Bone marrow (tissue), 2 donors: ENCODE measurements at regions not wholly inside any gene's neighbourhood (a gene's known extent, or its start where the extent isn't known, plus 50 kb on each side); places are given as distances from the start of the nearest gene placed in this dataset.
"Not testable (repeated sequence)": the region's sequence is repeated elsewhere in the genome, so short reads cannot be mapped to it uniquely, and the experiment has no call there.

Experiments
- DNase-seq, 2 donors: peaks; one replicate each; lab custom pipeline; 2025; lab: John Stamatoyannopoulos, UW

- DNase-seq = no peak
Measured at GRCh38 chrY:13756615-13757014, 52.9 kb downstream of the TMSB4Y start.

DNA sequence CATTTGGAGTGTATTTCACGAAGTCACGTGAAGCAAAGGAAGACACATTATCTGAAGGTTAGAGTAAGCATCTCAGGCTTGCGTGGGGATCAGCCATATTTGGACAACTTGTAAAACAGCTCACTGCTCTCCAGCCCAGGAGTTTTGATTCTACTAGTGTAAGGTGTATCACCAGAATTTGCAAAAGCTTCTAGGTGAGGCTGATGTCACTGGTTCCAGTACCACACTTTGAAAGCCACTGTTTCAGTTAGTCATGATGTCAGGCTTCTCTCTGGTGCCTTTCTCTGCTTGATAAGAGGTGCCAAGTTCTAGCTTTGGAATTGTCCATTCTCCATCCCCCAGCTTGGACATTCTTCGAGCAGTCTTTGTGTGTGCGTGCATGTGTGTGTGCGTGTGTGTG is 62.3 kb downstream of the TMSB4Y start:
- no peak for DNase-seq

DNA sequence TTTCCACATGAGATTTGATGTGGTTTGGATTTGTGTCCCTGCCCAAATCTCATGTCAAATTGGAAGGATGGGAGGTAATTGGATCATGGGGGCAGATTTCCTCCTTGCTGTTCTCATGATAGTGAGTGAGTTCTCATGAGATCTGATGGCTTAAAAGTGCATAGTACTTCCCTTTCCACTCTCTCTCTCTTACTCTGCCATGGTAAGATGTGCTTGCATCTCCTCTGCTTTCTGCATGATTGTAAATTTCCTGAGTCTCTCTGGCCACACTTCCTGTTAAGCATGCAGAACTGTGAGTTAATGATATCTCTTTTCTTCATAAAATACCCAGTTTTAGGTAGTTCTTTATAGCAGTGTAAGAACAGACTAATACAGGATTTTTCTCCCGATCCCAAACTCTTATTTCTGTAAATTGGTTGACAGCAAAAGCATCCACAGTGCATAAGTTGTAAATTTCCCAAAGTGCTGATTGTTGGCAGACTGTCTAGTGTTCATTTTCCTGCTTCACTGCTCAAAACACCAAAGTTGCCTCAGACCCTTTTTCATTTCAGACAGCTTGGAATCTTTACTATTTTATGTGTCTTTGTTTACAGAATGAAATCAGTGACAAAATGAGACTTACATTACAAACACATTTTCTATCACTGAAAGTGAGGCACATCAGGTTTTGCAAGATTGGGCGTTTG is 86.6 kb downstream of the TMSB4Y start:
- DNase-seq = no peak

- no peak for DNase-seq
Measured at GRCh38 chrY:13795067-13795466, 91.4 kb downstream of the TMSB4Y start.

DNA sequence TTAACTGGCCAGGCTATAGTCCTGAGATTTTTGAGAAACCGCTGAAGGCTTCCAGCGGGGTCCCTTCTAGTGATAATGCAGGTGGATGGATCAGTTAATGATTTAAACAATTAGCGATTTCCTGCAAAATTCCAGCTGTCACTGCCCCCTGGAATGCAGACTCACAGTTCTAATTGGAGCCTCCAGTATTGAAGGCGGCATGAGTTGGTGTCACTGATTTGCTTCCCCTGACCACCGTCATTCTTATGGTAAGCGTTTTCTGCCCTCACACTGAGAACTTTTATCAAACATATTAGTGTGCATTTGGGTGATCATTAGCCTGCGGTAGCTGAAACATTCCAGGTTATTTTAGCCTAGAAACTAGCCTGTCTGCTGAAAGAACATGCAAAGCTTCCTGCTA is 99.1 kb downstream of the TMSB4Y start:
- DNase-seq = no peak

GRCh38 chrY:13803424-13803823 is 99.7 kb downstream of the TMSB4Y start:
- no peak for DNase-seq

DNA sequence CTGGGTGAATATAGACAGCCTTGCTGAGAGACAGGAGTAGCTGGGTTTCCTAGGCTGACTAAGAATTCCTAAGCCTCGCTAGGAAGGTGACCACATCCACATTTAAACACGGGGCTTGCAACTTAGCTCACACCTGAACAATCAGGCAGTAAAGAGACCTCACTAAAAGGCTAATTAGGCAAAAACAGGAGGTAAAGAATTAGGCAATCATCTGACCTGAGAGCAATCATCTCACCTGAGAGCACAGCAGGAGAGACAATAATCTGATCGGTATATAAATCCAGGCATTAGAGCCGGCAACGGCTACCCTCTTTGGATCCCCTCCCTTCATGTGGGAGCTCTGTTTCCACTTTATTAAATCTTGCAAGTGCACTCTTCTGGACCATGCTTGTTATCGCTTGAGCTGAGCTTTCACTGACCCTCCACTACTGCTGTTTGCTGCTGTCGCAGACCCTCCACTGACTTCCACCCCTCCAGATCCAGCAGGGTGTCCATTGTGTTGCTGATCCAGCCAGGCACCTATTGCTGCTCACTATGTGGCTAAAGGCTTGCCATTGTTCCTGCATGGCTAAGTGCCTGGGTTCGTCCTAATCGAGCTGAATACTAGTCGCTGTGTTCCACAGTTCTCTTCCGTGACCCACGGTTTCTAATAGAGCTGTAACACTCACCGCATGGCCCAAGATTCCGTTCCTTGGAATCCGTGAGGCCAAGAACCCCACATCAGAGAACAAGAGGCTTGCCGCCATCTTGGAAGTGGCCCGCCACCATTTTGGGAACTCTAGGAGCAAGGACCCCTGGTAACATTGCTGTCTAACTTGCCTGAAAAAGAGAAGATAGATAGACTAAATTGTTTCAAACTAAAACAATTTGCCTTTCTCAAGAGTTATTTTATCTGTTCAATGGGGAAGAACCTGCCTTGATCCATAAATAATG is 100.7 kb downstream of the TMSB4Y start:
- no peak for DNase-seq

GRCh38 chrY:13805057-13805735 is 101.5 kb downstream of the TMSB4Y start:
- DNase-seq = peak in 1 of 2 donors; percentile 2

GRCh38 chrY:13805736-13806067 is 102.0 kb downstream of the TMSB4Y start:
- no peak for DNase-seq

GRCh38 chrY:13830089-13830488 is 126.4 kb downstream of the TMSB4Y start:
- no peak for DNase-seq

DNA sequence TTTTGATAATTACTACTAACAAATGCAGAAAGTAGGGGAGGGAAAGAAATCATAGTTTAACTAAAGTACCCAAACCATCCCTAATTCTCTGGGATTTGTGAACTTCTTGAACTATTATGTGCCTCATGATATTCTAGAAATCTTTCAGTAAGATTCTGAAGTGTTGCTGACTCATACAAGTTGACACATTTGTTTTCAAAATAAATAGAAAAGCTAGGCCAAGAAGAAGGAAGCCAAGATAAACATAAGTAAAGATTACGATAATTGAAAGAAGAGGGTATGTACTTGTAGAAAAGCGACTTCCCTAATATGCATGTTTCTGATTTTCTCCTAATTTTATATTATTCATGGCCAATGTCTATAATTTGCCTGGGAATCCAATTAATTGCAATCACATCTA is 140.7 kb downstream of the TMSB4Y start:
- DNase-seq = no peak

GRCh38 chrY:13845276-13845675 is 141.0 kb downstream of the VCY start:
- no peak for DNase-seq

DNA sequence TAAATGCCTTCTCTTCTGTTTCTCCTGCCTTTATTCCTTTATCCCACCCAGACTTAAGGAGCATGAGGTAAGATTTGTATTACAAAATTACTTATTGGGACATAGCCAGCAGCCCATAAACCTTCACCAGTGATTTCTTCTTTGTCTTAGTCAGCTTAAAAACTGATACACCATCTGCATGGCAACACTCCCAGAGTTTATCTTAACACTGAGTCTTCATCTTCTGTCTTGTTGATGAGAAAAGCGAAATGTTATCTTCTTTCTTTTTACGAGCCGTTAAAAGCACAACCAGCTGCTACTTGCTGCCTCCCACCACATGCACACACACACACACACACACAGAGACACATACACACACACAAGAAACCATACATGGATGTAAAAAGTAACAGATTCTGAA is 116.7 kb downstream of the VCY start:
- DNase-seq = no peak

GRCh38 chrY:13871426-13871825 is 114.8 kb downstream of the VCY start:
- DNase-seq = no peak

DNA sequence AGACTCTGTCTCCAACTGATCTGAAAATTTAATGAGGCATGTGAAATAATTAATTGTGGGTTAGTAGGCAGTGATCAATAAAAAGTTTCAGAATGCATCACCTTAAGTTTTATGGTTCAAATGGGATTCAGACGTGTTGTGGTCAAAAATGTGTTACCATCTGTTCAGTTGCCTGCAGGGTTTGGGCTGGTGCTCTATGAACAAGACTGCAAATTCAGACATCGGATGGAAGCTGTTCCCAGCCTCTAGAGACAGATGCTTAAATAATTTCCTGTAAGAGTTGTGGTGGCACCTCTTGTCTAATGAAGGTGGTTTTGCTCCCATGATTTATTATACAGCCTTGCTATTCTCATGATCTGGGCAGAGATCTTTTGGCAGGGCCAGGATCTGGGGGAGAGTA is 113.6 kb downstream of the VCY start:
- DNase-seq = no peak

GRCh38 chrY:13878506-13878905 is 107.8 kb downstream of the VCY start:
- no peak for DNase-seq

DNA sequence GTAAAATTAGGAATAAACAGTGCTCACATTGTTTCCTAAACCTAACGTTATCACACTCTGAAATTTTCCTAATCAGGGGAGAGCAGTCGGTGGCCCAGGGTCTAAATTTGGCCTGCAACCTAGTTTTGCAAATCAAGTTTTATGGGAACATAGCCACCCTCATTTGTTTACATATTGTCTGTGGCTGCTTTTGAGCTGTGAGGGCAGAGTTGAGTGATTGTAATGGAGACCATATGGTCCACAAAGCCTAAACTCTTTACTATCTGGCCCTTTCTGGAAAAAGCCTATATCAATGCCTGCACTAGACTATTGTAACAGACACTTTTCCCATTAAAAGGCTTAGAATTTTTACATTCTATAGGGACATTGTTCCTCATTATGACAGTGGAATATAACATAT is 105.2 kb downstream of the VCY start:
- no peak for DNase-seq

DNA sequence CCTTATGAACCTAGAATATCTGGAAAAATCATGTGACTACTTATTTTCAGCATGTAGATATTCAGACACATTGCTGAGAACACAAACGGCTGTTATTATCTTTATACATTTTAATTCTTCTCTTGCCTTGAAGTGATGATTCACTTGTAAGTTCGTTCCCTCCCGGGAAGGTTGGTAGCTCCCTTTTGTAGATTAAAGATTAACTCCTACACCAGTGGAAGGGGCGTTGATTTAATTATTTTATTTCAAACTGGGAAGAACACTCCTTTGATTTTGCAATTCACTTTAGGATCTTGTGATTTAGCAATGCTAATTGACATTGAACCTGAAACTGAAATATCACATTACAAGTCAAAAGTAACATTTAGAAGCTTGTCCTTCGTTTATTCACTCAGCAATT is 103.4 kb downstream of the VCY start:
- no peak for DNase-seq

- DNase-seq = not testable (repeated sequence)
Measured at GRCh38 chrY:13894028-13894427, 92.2 kb downstream of the VCY start.

GRCh38 chrY:13907736-13908135 is 78.5 kb downstream of the VCY start:
- no peak for DNase-seq

DNA sequence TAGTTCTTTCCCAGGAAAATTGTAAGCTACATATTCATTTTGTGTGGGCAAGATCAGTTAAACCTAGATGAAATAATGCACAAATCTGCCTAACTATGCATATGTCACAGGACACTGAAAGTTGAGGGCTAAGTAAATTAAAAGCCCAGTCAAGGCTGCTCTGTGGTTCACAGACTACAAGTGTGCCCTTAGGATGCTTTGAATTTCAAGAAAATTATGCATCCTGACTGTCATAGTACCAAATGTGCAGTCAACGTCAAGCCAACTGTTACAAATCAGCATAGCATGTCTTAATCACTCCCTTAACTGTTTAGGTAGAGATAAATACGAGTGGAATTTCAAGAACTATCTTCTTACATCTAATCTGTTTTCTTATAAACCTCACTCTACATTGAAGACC is 55.8 kb downstream of the VCY start:
- DNase-seq = not testable (repeated sequence)
